Stimulated activated CD4-positive, alpha-beta T cell treated with anti-CD3 and anti-CD28 coated beads, Interleukin-2, amount 100 ng/mL, for 24 hours (primary cell): ENCODE measurements at regions not wholly inside any gene's neighbourhood (a gene's known extent, or its start where the extent isn't known, plus 50 kb on each side); places are given as distances from the start of the nearest gene placed in this dataset.
"Not testable (repeated sequence)": the region's sequence is repeated elsewhere in the genome, so short reads cannot be mapped to it uniquely, and the experiment has no call there.

ENCODE experiments used
- DNase-seq, 2 donors: peaks; one replicate each; pipeline ENCODE4 v3.0.0-alpha.2; 2020

DNA sequence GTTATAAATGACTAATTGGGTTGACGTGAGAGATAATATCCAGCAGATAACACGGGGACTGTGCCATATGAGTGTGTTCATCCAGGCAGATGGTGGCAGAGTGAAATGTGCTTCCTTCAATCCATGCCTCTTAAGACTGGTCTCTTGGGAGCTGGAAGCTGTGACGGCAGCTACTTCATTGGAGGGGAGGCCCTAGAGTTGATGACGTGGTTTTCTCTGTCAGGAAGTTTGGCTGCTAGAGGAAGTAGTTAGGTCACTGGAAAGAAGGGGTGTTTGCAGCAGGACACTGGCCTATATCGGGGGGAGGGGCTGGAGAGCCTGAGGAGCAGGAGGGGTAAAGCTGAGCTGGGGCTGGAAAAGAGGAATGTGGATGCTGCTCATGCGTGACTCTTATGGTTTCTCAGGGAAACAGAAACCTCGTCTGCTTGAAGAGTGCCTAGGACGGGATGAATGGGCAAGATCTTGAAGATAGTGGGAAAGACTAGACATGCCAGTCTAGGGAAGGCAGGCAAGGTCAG, 3051.6 kb downstream of the RPIA start:
- not testable (repeated sequence) for DNase-seq

DNA sequence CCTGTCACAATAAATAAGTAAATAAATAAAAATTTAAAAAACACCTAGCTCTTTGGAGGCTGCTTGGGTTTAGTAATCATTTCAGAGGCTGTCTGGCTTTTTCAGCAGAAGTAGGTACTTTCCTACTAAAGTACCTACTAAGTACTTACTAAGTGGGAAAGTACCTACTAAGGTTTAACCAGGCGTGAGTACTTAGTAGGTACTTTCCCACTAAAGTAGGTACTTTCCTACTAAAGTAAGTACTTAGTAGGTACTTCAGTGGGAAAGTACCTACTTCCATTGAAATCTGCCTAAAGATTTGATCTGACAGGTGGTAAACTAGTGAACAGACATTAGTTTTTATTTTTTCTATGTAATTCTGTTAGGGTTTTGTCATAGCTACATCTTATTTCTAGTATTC, 3052.4 kb downstream of the RPIA start:
- DNase-seq = not testable (repeated sequence)

DNA sequence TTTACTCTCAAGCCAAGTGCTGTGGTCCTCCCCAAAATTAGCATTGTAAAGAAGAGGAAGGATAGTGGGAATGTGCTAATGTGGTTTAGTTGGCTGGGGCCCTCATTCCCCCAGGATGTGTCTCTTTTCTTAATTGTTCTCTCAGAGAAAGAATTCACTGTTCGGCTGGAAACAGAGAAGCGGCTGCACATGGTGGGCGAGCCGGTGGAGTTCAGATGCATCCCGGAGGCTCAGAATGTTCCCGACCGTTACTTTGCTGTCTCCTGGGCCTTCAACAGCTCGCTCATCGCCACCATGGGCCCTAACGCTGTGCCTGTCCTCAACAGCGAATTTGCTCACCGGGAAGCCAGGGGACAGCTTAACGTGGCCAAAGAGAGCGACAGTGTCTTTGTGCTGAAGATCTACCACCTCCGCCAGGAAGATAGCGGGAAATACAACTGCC, 3053.2 kb downstream of the RPIA start:
- not testable (repeated sequence) for DNase-seq

DNA sequence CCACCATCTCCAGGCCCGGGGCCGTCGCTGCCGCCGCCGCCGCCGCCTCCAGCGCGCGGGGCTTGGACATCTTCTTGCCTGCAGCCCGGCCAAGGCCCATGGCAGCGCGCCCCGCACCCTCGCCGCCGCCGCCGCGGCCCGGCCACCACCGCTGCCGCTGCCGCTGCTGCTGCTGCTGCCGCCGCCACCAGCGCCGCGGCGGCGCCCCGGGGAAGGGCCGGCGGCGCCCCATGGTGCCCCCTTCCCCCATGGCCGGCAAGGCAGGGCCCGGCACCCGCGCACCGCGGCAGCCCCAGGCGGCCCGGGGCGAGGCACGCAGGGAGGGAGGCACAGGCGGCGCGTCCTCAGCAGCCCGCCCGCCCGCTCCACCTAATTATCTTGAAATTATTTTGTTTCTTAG, 3057.4 kb downstream of the RPIA start:
- DNase-seq = peak in 1 of 2 donors; percentile 2

DNA sequence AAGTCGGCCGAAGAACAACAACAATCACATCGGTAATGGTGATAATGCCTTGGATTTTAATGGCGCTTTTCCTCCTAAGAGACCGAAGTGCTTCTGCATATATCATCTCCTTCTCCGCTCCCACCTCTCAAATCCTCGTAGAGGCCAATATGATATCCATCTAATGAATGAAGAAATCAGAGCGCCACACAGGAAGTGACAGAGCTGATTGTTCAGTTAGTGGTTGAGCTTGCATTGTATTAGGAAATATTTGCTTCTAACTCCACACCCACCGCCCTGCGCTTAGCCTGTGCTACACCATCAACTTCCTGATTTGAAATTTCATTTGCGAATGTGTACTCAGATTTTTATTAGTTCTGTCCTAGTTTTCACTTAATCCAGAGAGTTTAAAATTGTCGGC, 3058.2 kb downstream of the RPIA start:
- not testable (repeated sequence) for DNase-seq

DNA sequence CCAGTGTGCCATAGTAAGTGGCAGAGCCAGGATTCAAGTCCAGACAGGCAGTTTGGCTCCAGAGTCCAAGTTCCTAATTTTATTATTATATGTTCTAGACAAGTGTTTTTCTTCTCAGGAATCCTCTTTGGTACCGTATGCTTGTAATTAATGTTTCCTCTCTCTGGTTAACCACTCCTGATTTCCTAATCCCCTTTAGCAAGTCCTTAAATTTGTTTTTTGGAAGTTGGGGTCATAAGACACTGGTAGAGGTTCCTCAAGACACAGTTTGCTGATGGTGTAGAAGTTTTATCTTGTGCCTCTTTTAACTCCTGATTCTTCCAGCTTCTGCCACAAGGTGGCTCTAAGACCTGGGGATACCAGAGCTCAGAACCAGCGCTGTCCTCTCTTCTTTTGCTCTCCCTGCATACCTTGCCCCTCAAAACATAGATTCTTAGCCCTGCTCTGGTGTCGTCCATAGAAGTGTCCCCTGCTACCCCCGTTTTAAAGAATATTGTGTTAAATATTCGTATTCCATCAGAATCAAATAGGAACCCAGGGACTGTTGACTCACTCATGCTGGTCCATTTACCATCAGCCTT, 3068.0 kb downstream of the RPIA start:
- DNase-seq = not testable (repeated sequence)

DNA sequence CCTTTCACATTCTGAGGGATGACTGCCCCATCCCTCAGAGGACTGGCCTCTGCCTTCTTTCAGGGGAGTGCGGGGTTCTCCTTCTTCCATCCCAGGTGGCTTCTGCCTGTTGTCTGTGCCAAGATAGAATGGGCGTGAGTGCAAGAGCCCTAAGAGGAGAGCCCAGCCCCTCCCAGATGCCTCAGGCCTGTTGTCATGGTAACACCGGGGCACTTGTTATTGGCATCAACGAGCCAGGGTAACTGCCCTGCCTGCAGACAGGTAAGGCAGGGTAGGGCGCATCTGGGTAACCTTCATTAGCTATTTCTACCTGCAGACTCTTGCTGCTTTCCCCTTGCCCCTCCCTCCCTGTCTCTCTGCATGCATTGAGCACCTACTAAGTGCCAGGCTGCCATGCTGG, 3069.2 kb downstream of the RPIA start:
- DNase-seq = not testable (repeated sequence)

DNA sequence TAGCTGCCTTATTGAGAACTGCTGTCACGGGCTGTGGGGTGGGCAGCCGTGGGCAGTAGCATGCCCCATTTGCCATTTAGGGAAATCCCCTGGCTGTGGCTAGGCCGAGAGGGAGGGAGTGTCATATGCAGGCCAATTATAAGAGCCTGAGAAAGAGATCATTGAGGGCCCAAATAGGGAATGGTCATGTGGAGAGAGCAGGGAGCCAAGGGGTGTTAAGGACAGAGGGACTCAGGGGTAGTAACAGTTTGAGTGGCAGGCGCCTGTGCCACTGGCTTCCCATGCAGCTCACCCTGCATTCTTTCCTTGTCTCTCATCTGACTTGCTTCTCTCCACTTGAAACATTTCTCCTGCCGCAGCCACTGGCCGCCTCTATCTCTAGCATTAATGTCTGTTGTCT, 3070.8 kb downstream of the RPIA start:
- DNase-seq = not testable (repeated sequence)

DNA sequence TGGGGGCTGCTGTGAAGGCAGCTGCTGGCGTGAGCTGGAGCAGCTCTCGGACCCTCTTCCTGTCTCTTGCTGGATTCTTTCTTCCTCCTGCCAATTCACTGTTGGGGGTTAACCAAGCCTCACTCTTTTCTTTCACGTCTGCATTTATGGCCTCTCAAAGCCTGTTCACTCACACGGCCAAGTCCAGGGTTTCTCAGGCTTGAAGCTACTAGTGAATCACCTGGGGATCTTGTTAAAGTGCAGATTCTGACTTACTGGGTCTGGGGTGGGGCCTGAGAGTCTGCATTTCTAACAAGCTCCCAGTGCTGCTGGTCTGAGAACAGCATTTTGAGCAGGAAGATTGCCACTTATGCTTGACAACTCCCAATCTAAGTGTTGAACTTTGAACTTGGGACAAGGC, 3072.2 kb downstream of the RPIA start:
- DNase-seq = not testable (repeated sequence)

DNA sequence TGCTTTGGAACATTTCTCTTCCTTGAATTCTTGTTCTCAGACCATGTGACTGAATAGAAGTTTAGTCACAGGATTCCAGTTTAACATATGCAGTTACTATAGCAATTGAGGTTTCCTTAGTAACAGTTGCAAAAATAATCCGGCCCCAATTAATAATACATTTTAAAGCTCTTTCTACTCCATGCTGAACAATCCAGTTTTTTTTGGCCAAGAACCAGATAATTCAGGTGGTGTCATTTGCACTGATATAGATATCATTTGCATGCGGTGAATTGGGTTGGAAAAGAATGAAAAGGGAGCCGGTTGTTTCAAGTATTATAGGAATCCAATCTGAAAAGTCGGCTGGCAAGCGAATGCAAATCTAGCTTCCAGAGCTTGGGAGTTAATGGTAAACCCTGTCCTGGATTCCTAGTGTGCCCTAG, 3073.1 kb downstream of the RPIA start:
- not testable (repeated sequence) for DNase-seq

DNA sequence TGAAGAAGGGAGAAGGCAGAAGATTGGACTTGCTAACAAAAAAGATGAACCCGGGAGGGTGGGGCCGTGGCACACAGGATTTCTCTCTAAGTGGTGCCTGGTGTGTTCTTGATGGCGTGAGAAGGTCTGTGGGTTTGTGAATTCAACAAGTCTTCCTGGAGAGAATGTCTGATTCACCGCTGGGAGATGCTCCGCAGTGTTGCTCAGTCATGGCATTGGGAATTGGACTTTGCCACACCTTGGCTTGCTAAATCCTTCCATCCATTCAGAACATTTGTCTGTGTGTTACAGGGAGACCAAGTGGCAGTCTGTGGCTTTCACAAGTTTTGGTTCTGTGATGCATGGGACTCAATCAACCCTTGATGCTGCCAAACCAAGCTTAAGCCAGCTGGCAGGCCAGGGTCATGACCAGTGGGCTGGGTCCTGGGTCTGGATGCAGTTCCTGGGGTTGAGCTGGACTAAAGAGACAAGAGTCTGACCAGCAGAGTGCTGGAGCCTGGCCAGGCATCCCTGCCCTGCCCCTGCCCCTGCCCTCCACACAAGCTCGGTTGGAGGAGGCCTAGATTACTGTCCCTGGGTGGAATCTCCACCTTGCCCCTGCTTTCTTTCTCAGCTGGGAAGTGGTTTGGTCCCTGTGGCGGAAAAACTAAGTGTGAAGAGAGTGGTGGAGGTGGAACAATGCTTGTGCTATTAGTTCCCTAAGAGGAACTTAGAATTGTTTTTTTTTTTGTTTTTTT, 3073.7 kb downstream of the RPIA start:
- DNase-seq = not testable (repeated sequence)

DNA sequence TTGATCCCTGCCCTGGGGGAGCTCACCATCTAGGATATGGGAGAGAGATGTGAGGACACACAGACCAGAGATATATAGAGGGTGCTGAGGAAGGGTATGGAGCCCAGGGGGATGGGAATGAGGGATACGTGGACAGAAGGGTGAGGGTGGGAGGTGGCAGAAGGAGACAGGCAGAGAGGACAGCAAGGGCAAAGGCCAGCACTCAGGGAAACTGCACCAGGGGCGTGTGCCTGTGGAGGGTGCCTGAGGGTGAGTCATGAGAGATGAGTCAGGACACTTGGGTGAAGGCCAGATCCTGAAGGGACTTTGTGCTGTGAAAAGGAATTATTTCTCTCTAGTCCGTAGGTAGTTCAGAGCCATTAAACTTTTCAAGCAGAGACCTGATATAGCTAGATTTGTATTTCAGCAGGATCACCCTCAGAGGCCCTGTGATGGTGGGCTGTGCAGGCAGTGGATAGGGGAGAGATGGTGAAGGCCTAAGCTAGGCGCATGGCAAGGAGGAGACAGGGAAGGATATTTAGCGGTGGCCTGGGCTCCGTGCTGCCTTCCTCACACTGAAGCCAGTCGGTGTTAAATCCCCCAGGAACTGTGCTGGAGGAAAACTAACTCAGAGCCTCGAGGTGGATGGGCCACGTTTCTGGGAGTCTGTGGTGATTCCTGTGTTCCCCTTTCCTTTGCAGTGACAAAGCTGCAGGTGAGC, 3075.0 kb downstream of the RPIA start:
- DNase-seq = not testable (repeated sequence)

DNA sequence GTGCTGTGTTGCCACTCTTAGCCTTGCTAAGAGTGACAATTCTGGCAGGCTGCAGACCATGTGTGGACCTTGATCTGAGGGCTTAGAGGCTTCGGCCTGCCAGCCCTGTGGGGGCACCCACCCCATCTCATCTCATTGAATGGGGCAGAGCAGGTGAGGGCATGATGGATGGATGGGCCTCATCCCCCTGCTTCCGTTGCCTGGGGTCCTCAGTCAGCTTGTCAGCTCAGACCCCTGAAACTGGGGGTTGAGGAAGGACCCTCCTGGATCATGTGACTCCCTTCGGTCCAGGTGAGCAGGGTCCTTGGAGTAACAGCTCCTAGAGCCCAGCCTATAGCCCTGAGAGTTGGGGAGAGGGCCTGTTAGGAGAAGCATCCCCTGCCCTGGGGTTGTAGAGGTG, 3076.8 kb downstream of the RPIA start:
- not testable (repeated sequence) for DNase-seq

DNA sequence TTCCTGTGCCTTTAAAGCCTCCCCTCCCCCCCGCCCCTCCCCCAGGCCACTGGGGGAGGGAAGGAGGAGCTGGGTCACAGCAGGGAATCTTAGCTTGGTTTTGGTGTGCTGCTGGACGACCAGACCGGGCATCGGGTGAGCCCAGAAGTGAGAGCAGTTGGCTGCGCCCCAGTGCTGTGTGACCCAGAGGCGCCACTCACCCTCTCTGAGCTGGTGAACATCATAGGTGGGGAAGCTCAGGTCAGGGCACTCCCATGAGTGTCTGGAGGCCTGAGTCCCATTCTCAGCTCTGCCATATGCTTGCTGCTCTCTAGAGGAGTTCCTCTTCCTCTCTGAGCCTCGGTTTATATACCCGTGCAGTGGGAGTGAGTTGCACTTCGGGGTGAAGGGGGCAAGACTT, 3077.5 kb downstream of the RPIA start:
- DNase-seq = not testable (repeated sequence)

DNA sequence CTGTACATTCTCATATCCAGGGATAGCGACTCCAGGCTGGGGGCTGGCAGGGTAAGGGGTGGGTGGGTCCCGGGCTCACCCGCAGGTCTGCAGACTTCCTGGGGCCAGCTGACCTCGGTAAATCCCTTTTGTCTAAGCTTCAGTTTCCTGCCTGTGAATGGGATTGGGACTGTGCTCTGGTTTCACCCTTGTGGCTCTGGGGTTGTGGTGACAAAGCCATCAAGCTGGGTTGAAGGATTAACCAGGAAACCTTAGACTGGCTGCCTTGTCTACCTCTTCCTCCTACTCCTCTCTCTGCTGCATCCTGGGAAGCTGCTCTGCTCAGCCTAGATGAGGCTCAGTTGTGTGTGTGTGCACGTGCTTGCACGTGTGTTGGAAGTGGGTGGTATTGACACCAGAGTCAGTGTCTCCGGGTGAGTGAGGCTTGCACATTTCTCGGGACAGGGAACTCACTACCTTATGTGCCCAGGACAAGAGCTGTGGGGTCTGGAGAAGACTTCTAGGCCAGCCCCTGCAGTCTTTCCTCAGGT, 3078.6 kb downstream of the RPIA start:
- DNase-seq = not testable (repeated sequence)

DNA sequence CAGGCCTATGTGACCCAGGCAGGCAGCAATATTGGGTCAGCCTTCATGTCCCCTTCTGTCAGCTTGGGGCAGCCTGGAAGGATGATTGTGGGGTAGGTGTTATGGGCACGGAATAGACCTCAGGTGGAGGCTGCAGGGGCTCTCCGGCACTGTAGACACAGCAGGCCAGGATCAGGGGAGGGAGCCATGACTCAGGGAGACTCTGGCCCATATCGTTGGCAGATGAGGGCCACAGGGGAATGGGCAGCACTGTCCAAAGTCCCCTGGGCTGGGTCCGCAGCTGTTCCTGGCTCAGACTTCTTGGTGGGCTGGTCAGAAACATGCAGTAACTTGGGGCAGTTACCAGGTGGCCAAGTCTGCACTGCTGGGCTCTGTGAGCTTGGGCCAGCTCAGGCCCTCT, 3080.1 kb downstream of the RPIA start:
- DNase-seq = not testable (repeated sequence)

DNA sequence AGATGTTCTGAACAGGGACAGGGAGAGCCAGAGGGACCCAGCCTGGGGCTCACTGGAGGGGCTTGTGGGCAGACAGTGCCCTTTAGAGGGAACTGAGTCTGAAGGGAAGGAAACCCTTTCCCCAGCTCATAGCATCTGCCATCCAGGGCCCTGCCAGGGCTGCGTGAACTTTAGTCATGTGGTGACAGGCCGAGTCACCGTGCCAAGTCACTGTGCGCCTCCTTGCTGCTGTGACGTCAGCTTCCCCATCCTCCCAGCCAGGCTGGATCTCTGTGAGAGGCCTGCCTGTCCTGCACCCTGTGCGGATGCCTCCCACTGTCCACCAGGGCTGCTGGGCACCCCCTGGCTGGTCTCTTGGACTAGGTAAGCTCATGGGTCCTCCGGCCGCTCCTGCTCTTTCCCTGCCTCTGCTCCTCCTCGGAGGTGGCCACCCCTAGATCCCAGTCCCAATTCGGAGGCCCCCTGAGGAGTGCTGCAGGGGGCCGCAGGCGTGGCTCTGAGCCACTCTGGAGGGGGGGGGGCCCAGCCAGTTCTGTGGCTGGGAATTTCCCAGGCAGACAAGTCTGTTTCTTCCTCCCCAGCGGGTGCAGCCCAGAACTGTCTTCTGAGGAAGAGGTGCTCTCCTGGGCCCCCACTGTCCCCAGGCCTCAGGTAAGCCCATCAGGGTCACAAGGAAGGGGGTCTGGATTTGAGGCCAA, 3080.9 kb downstream of the RPIA start:
- DNase-seq = not testable (repeated sequence)

DNA sequence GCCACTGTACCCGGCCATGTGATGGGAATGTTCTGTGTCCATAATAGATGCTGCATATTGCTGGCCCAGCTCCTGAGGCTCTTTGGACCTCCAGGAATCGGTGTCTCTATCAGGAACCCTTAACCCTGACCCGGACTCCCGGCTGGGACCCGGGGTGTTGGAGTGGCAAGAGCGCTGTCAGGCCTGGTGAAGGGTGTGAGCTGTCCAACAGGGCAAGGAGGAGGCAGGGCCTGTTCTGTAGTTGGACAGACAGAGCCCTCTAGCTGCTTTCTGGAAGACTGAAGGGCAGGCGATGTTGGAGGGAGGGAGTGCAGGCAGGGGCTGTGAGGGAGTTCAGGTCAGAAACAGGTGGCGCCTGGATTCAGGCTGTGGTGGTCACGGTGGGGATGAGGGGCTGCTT, 3082.3 kb downstream of the RPIA start:
- DNase-seq = not testable (repeated sequence)

DNA sequence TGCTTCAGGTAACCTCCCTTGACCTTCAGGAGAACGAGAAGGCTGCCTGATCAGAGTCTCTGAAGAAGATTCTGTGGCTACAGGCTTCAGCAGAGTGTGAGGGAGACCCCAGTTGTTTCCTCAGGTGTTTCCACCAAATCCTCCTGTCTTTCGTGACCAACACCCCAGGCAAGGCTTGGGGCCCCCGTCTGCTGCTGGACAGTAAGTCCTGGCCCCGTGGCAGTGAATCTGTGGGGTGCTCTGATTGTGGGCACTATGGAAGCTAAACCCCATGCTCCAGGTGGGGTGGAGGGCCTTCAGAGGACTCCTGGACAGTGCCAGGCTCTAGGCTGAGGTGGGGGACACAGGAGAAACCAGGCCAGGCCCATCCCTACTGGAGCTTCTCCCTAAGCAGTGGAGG, 3083.7 kb downstream of the RPIA start:
- DNase-seq = not testable (repeated sequence)

DNA sequence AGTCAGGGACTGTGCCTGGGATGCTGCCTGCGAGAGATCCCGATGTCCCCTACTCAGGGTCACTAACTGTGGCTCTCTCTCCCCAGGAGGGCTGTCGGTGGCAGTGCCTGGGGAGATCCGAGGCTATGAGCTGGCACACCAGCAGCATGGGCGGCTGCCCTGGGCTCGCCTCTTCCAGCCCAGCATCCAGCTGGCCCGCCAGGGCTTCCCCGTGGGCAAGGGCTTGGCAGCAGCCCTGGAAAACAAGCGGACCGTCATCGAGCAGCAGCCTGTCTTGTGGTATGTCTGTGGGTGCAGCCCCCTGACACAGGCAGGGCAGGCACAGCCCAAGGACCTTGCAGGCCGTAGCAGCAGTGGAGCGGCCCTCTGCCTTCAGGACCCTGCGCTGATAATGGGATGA, 3088.9 kb downstream of the RPIA start:
- DNase-seq = not testable (repeated sequence)

DNA sequence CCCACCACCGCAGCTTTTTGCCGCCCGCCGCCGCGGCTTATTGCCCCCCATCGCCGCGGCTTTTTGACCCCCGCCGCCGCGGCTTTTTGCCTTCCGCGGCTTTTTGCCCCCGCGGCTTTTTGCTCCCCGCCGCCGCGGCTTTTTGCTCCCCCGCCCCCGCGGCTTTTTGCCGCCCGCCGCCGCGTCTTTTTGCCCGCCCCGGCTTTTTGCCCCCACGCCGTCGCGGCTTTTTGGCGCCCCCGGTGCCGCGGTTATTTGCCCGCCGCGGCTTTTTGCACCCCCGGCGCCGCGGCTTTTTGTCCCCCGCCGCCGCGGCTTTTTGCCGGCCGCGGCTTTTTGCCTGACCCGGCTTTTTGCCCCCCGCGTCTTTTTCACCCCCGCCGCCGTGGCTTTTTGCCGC, 3061.8 kb upstream of the TEKT4 start:
- not testable (repeated sequence) for DNase-seq
